ENCODE measurements at regions not wholly inside any gene's neighbourhood (a gene's known extent, or its start where the extent isn't known, plus 50 kb on each side); places are given as distances from the start of the nearest gene placed in this dataset.

DNA sequence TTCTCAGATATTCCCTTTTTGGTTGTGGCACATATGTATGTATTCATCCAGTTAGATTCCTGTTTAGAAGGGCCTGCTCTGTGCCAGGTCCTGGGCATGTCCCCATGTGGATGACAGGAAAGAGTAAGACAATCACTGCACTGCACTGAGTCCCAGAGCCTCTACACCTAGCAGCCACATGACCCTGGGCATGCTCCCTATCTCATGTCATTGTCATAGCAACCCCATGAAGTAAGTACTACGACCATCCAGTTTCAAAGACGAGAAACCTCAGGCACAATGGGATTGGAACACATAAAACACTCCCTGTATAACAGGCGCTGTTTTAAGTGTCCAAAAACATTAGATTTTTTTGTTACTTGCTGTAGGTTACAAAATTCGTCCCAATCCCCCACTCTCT is 594.4 kb downstream of the UQCRFS1 start:
- TF ChIP-seq, protein P1, sequence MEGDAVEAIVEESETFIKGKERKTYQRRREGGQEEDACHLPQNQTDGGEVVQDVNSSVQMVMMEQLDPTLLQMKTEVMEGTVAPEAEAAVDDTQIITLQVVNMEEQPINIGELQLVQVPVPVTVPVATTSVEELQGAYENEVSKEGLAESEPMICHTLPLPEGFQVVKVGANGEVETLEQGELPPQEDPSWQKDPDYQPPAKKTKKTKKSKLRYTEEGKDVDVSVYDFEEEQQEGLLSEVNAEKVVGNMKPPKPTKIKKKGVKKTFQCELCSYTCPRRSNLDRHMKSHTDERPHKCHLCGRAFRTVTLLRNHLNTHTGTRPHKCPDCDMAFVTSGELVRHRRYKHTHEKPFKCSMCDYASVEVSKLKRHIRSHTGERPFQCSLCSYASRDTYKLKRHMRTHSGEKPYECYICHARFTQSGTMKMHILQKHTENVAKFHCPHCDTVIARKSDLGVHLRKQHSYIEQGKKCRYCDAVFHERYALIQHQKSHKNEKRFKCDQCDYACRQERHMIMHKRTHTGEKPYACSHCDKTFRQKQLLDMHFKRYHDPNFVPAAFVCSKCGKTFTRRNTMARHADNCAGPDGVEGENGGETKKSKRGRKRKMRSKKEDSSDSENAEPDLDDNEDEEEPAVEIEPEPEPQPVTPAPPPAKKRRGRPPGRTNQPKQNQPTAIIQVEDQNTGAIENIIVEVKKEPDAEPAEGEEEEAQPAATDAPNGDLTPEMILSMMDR (tag by site-specific recombination; IDR thresholded peaks at IDR 0.05) = no peak
- TF ChIP-seq, protein P2, sequence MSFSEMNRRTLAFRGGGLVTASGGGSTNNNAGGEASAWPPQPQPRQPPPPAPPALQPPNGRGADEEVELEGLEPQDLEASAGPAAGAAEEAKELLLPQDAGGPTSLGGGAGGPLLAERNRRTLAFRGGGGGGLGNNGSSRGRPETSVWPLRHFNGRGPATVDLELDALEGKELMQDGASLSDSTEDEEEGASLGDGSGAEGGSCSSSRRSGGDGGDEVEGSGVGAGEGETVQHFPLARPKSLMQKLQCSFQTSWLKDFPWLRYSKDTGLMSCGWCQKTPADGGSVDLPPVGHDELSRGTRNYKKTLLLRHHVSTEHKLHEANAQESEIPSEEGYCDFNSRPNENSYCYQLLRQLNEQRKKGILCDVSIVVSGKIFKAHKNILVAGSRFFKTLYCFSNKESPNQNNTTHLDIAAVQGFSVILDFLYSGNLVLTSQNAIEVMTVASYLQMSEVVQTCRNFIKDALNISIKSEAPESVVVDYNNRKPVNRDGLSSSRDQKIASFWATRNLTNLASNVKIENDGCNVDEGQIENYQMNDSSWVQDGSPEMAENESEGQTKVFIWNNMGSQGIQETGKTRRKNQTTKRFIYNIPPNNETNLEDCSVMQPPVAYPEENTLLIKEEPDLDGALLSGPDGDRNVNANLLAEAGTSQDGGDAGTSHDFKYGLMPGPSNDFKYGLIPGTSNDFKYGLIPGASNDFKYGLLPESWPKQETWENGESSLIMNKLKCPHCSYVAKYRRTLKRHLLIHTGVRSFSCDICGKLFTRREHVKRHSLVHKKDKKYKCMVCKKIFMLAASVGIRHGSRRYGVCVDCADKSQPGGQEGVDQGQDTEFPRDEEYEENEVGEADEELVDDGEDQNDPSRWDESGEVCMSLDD (tag by site-specific recombination; IDR thresholded peaks at IDR 0.05) = no peak
- TF ChIP-seq ZNF114 (tag by site-specific recombination; IDR thresholded peaks at IDR 0.05) (no peak), ZBTB8A (tag by site-specific recombination; IDR thresholded peaks at IDR 0.05) (no peak), ZFHX2 (tag by site-specific recombination; conservative IDR thresholded peaks at IDR 0.05) (no peak), ZNF626 (tag by site-specific recombination; IDR thresholded peaks at IDR 0.05) (no peak), ZFP37 (tag by site-specific recombination; IDR thresholded peaks at IDR 0.05) (no peak), ZNF311 (tag by site-specific recombination; IDR thresholded peaks at IDR 0.05; ENCODE audit: borderline replicate concordance) (no peak), SP3 (tag by site-specific recombination; IDR thresholded peaks at IDR 0.05) (no peak), ZBTB21 (tag by site-specific recombination; IDR thresholded peaks at IDR 0.05) (no peak)
